ENCODE measurements at regions not wholly inside any gene's neighbourhood (a gene's known extent, or its start where the extent isn't known, plus 50 kb on each side); places are given as distances from the start of the nearest gene placed in this dataset.

GRCh38 chr4:141338238-141338637 lies 117.5 kb downstream of the ZNF330 start:
- ATAC-seq = no peak
- Histone ChIP-seq H3K4me1 (ENCODE audit: low read depth) (no peaks in the 10 kb centered on the region), H3K4me3 (no peak overlapping the region), H3K36me3 (ENCODE audit: low read depth) (no peaks in the 10 kb centered on the region), H3K9me3 (no peaks in the 10 kb centered on the region)
- intact Hi-C loops (cut with DNase I, micrococcal nuclease) = no loop called here
- TF ChIP-seq CTCF (IDR thresholded peaks at IDR 0.05) = no peak
- DNase-seq = no peak

DNA sequence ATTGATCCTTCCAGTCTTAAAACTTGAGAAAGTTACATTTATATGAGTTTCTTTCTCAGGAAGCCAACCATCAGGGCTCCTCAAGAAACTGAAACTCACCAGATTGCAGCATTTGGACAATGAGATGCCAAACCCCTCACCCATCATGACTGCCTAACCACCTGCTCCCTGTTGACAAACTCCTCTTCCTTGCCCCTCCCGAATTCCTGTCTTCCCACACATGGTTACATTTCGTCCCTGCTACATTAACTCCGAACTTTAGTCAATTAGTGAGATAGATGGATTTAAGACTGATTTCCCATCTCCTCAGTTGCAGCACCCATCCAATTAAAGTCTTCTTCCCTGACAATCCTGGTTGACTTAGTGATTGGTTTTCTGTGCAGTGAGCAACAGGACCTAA lies 118.7 kb downstream of the ZNF330 start:
- Histone ChIP-seq H3K4me3 (no peak overlapping the region), H3K4me1 (ENCODE audit: low read depth) (no peaks in the 10 kb centered on the region), H3K9me3 (no peaks in the 10 kb centered on the region), H3K36me3 (ENCODE audit: low read depth) (no peaks in the 10 kb centered on the region)
- intact Hi-C loops (cut with DNase I, micrococcal nuclease) = no loop called here
- TF ChIP-seq CTCF (IDR thresholded peaks at IDR 0.05) = no peak
- ATAC-seq = no peak
- no peak for DNase-seq

GRCh38 chr4:141339966-141340365 lies 119.3 kb downstream of the ZNF330 start:
- no peaks in the 10 kb centered on the region for H3K4me1 ChIP-seq (ENCODE audit: low read depth)
- no peaks in the 10 kb centered on the region for H3K9me3 ChIP-seq
- no peak for DNase-seq
- no peak for ATAC-seq
- intact Hi-C loops (cut with DNase I, micrococcal nuclease) = no loop called here
- TF ChIP-seq CTCF (IDR thresholded peaks at IDR 0.05) = no peak
- no peak overlapping the region for H3K4me3 ChIP-seq
- H3K36me3 ChIP-seq (ENCODE audit: low read depth) = no peaks in the 10 kb centered on the region

DNA sequence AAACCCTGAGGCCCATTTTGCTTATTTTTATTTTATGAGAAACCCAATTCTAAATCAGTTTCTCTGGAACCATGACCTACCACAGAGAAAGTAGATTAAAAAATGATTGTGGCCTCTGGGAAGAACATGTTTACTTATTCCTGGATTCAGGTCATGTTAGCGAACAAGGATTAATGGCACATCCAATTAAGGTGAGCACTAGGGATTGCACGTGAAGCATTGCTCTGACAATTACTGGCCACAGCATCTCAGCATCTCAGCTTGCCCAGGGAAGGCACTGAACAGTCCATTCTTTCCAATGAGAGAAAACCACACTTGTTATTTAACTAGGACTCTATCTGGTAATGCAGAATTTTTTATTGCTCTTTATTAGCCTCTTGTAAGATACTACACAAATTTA lies 119.8 kb downstream of the ZNF330 start:
- ATAC-seq (no peak), DNase-seq (no peak)
- Histone ChIP-seq H3K36me3 (ENCODE audit: low read depth) (no peaks in the 10 kb centered on the region), H3K9me3 (no peaks in the 10 kb centered on the region), H3K4me3 (no peak overlapping the region), H3K4me1 (ENCODE audit: low read depth) (no peaks in the 10 kb centered on the region)
- TF ChIP-seq CTCF (IDR thresholded peaks at IDR 0.05) = no peak
- intact Hi-C loops (cut with DNase I, micrococcal nuclease) = no loop called here

DNA sequence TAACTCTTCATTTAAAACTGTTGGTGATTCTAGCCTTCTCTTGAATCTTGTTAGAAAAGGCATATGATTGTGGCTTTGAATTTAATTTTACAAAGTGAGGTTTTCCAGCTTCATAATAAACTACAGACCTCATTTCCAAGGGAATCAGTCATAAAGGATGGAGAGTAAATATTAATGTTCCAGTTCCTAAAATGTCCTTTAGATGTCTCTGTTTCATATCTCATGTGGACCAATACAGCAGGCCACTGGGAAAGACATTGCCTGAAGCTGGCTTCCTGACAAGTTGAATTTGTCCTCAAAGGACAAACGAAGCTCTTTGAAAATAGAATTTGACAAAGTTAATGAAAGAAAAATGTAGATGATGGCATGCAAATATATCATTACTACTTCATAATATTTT lies 125.4 kb downstream of the ZNF330 start:
- peak in 1 of 3 donors; percentile 29 for DNase-seq
- Histone ChIP-seq H3K36me3 (ENCODE audit: low read depth) (no peaks in the 10 kb centered on the region), H3K4me3 (no peak overlapping the region), H3K9me3 (no peaks in the 10 kb centered on the region), H3K4me1 (ENCODE audit: low read depth) (peaks cover 4% of the 10 kb centered on the region)
- intact Hi-C loops (cut with DNase I, micrococcal nuclease) = no loop called here
- no peak for TF ChIP-seq CTCF (IDR thresholded peaks at IDR 0.05)
- ATAC-seq = peak; percentile 49

DNA sequence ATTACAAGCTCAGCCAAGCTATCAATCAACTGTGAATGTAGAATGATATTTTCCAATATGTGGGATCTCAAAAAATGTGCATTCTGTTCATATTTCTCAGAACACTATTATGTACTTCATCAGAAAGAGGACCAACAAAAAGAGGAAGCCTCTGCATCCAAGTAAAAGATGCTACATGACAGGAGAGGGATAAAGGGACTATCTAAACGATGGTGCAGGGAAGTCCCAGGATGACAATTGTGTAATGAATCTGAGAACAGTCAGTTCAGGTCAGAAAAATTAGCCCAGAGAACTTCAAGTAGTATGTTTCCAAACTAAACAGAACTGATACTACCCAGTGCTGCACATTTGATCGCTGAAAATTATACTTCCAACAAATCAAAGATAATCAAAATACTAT lies 127.0 kb downstream of the ZNF330 start:
- Histone ChIP-seq H3K36me3 (ENCODE audit: low read depth) (no peaks in the 10 kb centered on the region), H3K9me3 (no peaks in the 10 kb centered on the region), H3K4me1 (ENCODE audit: low read depth) (peaks cover 4% of the 10 kb centered on the region), H3K4me3 (no peak overlapping the region)
- TF ChIP-seq CTCF (IDR thresholded peaks at IDR 0.05) = no peak
- intact Hi-C loops (cut with DNase I, micrococcal nuclease) = no loop called here
- ATAC-seq (no peak), DNase-seq (no peak)
